ENCODE measurements at regions not wholly inside any gene's neighbourhood (a gene's known extent, or its start where the extent isn't known, plus 50 kb on each side); places are given as distances from the start of the nearest gene placed in this dataset.

GRCh38 chrX:42096265-42096920 lies 173.0 kb upstream of the CASK start:
- no peak for DNase-seq (ENCODE audit: low spot score)

GRCh38 chrX:42094218-42094617 lies 170.9 kb upstream of the CASK start:
- DNase-seq (ENCODE audit: low spot score), result no peak

- DNase-seq (ENCODE audit: low spot score), result no peak
Measured at GRCh38 chrX:42093756-42094155, 170.4 kb upstream of the CASK start.

GRCh38 chrX:42090395-42090794 lies 167.0 kb upstream of the CASK start:
- no peak for DNase-seq (ENCODE audit: low spot score)

GRCh38 chrX:42089031-42089430 lies 165.7 kb upstream of the CASK start:
- DNase-seq (ENCODE audit: low spot score), result no peak

GRCh38 chrX:42087960-42088359 lies 164.6 kb upstream of the CASK start:
- DNase-seq (ENCODE audit: low spot score), result no peak

- DNase-seq (ENCODE audit: low spot score), result no peak
Measured at GRCh38 chrX:42085836-42086235, 162.5 kb upstream of the CASK start.

- DNase-seq (ENCODE audit: low spot score), result no peak
Measured at GRCh38 chrX:42079968-42080367, 156.6 kb upstream of the CASK start.

GRCh38 chrX:42077675-42078074 lies 154.3 kb upstream of the CASK start:
- DNase-seq (ENCODE audit: low spot score), result no peak

- DNase-seq (ENCODE audit: low spot score), result no peak
Measured at GRCh38 chrX:42075032-42075431, 151.7 kb upstream of the CASK start.

- no peak for DNase-seq (ENCODE audit: low spot score)
Measured at GRCh38 chrX:42073448-42073847, 150.1 kb upstream of the CASK start.

- DNase-seq (ENCODE audit: low spot score), result no peak
Measured at GRCh38 chrX:42070866-42071265, 147.5 kb upstream of the CASK start.

- DNase-seq (ENCODE audit: low spot score), result no peak
Measured at GRCh38 chrX:42054256-42054655, 130.9 kb upstream of the CASK start.

- no peak for DNase-seq (ENCODE audit: low spot score)
Measured at GRCh38 chrX:42050345-42050744, 127.0 kb upstream of the CASK start.

GRCh38 chrX:42047886-42048285 lies 124.5 kb upstream of the CASK start:
- no peak for DNase-seq (ENCODE audit: low spot score)

GRCh38 chrX:42028109-42028508 lies 104.8 kb upstream of the CASK start:
- DNase-seq (ENCODE audit: low spot score), result no peak

- no peak for DNase-seq (ENCODE audit: low spot score)
Measured at GRCh38 chrX:42027367-42028000, 104.1 kb upstream of the CASK start.

- DNase-seq (ENCODE audit: low spot score), result no peak
Measured at GRCh38 chrX:42025861-42026260, 102.5 kb upstream of the CASK start.

- DNase-seq (ENCODE audit: low spot score), result no peak
Measured at GRCh38 chrX:42023122-42023521, 99.8 kb upstream of the CASK start.

- DNase-seq (ENCODE audit: low spot score), result no peak
Measured at GRCh38 chrX:42022158-42022557, 98.8 kb upstream of the CASK start.

GRCh38 chrX:42021058-42021457 lies 97.7 kb upstream of the CASK start:
- no peak for DNase-seq (ENCODE audit: low spot score)

GRCh38 chrX:42020225-42020624 lies 96.9 kb upstream of the CASK start:
- no peak for DNase-seq (ENCODE audit: low spot score)

GRCh38 chrX:42017971-42018370 lies 94.6 kb upstream of the CASK start:
- no peak for DNase-seq (ENCODE audit: low spot score)

- no peak for DNase-seq (ENCODE audit: low spot score)
Measured at GRCh38 chrX:42000836-42001235, 77.5 kb upstream of the CASK start.

Data from cerebellar cortex (tissue), 1 donor.